HL-60 (cell line): ENCODE measurements at regions not wholly inside any gene's neighbourhood (a gene's known extent, or its start where the extent isn't known, plus 50 kb on each side); places are given as distances from the start of the nearest gene placed in this dataset.

ENCODE experiments used
- CTCF ChIP-seq: IDR thresholded peaks from one replicate; pipeline ENCODE4 v1.5.1; 2011; ENCODE audit warnings: low read length, control low read depth, inconsistent platforms; ENCODE audit not compliant: insufficient read depth
- GABPA ChIP-seq: IDR thresholded peaks from 2 replicates; pipeline ENCODE4 v1.6.1; 2012; ENCODE audit warnings: low read depth
- POLR2AphosphoS5 ChIP-seq: IDR thresholded peaks from 2 replicates; pipeline ENCODE4 v1.6.1; 2012; ENCODE audit warnings: low read depth
- REST ChIP-seq: IDR thresholded peaks from 2 replicates; pipeline ENCODE4 v1.6.1; 2012; ENCODE audit warnings: low read depth; ENCODE audit not compliant: insufficient replicate concordance
- SPI1 ChIP-seq: IDR thresholded peaks from 2 replicates; pipeline ENCODE4 v1.6.1; 2012; ENCODE audit warnings: low read depth, mild to moderate bottlenecking, borderline replicate concordance

GRCh38 chr17:36701429-36702099 is 100.2 kb downstream of the MRM1 start:
- TF ChIP-seq CTCF (no peak), POLR2AphosphoS5 (no peak), GABPA (no peak), SPI1 (no peak), REST (no peak)
